SHP77 (cell line): ENCODE measurements at regions not wholly inside any gene's neighbourhood (a gene's known extent, or its start where the extent isn't known, plus 50 kb on each side); places are given as distances from the start of the nearest gene placed in this dataset.
A peak's percentile ranks its signal among the peaks of the same experiment; 100 is the strongest.

Source experiments
- DNase-seq, 2 experiments: peaks; one replicate each; lab custom pipeline; 2025; lab: John Stamatoyannopoulos, UW

DNA sequence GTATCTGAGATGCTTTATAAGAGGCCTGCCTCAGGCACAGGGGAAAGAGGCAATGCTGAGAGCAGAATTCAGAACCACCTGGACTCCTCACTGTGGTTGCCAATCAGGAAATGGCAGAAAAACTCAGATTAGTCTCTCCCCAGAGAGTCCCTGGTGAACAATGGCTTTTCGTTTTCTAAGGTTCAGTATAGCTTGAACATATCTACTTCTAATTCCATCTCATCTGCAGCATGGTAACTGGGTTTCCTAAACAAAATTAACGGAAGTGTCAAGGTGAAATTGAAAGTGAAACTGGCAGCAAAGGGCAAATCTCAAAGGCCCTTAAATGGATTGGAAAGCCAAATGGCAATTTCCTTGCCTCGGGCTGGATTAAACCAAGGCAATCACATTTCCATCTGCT is 480.2 kb upstream of the ACVR2A start:
- DNase-seq: no peak

DNA sequence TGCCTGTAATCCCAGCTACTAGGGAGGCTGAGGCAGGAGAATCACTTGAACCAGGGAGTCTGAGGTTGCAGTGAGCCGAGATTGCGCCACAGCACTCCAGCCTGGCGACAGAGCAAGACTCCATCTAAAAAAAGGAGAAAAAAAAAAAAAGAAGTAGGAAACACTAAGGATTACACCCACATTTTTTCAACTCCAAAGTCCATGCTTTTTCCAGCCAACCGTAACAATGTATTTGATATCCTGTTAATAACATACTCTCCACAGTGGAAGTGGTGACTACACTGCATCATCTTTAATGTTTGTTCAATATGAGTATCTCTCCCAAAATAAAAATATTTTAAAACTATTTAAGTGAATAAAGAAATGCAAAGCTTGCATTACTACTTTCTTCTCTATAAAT is 481.6 kb upstream of the ACVR2A start:
- DNase-seq: no peak

DNA sequence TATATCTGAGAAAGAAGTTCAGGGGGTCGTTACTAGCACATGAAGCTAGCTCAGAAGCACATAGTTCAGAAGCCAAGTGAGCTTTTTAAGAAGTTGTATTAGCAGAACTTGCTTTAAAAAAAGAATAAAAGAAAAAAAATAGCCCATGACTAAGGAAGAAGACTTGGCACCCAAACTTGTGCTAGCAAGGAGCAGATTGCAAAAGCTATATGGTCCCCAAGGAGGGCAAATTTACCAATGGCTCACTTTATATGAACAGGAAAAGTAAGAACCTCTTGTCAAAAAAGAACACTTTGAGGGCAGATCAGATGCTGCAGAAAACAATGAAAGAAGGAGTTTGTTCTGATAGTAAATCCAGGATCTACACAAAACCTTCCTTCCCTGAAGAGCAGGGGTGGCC is 486.5 kb upstream of the ACVR2A start:
- DNase-seq: no peak

DNA sequence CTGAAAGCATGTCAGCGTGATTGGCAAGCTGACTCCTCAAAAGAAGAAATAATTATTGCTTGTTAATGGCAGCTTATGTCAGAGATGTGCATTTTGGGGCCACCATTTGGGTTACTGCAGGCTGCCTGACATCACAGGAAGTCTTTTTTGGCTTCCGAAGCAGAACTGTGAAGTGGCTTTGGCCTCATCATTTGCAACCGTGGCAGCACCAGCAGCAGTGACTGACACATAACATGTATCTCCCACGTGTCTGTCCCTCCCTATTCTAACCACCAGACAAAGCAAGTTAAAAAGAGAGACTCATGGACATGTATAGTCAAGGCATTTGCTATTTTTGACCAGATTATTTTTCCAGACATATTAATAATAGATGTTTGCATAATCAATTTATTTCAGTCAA is 488.7 kb upstream of the ACVR2A start:
- no peak for DNase-seq

DNA sequence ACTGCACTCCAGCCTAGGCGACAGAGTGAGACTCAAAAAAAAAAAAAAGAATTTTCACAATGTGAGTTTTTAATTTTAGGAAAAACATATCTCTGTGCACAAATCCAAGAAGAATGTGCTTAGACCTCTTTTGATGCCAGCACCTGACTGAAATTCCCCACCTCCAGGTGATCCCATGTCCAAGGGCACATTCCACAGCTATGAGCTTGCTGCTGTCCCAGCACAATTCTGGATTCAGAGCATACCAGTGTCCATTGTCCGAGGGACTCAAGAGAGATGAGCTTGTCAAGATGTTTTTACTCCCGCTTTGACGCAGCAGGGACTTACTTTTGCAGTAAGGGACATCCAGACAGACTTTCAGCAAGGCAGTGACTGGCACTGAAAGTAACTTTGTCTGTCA is 489.1 kb upstream of the ACVR2A start:
- DNase-seq: no peak

DNA sequence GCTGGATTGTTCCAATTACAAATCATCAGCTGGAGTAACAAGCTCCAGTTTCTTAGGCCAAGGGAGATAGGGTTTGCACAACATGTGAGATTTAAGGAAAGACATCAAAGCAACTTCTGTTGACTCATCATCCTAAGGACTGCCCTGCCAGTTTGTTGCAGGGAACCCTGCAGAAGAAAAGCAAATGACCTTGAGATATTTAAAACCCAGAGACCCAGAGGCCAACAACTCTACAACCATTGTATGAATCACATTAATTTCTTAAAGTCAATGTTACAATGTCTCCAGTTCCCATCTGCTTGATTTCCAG is 491.8 kb upstream of the ACVR2A start:
- no peak for DNase-seq

DNA sequence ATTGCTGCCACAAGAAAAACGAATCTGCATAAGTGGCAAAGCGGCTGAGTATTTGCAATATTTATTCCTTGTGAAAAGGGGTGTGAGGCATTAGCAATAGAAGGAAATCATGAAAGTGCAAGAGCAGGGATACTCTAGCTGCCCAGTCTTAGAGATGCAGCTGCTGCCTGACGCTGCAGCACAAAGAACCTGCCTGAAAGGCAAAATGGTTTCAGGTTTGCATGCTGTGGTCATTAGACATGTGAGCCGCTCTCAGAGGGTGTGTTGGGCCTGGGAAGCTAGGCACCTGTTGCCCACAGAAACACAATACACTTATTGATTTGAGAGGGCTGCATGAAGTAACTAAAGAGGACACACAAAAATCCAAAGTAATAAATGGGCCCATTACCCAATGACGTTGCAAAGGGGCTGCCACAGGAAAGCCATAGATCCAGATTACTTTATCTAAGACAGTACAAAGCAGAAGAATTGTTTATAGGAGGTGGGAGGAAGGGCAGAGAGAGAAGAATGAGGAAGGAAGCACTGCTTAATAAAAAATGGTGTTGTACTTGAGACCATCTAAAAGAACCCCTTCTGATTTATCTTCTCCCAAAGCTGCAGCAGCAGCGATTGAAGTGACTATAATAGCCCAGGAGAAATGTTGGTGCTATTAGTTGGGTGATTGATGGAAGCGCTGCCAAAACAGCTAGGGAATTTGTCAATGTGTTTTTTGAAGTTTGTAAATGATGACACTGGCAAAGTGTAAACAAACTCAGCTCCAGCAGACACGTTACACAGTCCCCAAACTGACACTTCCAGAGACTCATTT is 492.4 kb upstream of the ACVR2A start:
- peak; percentile 22 to 26 for DNase-seq

DNA sequence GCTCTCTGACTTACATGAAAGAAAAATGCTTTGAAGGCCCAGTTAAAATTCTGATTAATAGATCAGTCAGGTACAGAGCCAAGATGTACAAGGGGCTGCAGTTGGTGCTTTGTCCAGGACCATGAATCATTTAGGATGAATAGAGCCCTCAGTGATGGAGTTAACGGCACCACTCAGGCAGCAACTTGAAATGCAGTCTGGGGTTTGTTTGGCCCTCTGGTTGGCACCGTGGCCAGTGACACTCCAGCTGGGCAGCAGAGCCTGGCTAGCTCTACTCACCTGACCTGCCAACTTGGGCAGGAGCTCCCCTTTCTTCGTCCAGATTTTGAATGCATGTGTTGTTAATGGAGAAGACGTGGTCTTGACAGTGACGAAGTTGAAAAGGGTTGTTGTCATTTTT is 493.0 kb upstream of the ACVR2A start:
- peak; percentile 16 to 40 for DNase-seq

DNA sequence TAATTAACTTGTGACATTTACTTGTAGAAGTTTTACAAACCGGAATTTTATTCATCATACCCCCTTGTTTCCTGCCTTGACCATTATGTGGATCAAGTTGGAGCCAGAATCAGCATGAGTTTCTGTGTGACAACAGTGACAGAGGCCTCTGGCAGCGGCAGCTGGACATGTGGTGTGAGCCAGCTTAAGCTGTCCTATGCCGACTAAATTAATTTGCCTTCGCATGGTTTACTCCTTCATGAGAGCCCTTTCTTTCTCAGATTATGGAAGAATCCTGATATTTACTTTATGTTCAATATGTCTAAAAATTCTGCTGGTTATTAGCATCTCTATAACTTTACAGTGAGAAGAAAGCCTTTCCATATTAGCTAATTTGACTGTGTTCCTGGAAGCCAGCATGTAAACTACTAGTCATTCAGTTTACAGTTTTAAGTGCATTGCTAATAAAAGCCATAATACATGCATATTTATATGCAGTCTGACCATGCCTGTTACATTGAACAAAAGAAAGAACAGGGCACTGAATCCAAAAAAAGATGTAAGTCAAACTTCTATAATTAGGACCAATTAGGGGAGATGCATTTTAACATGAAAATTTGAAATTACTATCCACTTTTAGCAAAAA is 495.8 kb upstream of the ACVR2A start:
- DNase-seq: peak; percentile 8 to 25

DNA sequence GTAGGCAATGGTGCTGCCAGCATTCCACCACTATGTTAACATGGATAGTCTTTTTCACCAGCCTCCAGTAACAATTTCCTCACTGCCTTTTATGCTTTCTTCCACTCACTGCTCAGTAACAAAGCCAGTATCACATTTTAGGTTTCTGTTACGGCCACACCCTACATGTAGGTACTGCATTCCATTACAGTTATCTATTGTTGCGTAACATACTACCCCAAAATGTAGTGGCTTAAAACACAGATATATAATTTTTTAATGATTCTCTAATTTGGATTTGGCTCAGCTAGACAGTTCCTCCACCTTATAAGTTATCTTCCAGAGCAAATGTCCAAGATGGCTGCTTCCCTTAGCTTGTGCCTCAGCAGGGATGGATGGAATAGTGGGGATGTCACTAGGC is 498.7 kb upstream of the ACVR2A start:
- DNase-seq: no peak

DNA sequence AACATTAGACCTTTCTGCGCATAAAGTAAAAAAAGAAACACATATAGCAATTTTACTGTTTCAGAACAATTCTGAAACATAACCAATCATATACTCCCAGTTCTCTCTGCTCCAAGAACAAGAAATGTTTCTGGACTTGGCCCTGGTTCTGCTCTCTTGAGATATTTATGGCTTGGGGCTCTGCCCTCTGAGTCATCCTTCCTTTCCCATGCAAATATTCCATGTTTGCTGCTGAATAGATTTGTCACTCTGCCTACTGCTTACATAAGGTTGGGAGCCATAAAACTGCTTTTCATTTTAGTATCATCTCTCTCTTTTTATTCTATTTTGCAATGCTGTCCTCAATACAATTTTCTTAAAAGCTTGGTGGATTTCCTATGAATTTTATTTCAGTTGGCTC is 499.6 kb upstream of the ACVR2A start:
- DNase-seq: no peak

DNA sequence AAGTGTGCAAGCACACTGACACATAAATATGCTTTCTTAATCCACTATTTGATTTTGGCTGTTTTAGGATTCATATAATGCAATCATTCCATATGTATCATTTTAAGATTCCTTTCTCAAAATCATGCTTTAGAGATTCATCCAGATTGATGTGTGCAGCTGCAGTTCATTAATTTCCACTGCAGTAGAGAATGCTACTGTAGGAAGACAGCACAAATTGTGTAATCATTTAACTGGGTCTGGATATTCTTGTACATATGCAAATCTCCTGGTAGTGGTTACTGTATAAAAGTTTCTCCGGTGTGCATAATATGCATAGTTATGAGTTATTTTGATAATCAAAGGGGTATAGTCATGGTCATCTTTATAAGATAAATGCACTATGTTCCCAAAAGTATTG is 502.5 kb upstream of the ACVR2A start:
- no peak for DNase-seq

DNA sequence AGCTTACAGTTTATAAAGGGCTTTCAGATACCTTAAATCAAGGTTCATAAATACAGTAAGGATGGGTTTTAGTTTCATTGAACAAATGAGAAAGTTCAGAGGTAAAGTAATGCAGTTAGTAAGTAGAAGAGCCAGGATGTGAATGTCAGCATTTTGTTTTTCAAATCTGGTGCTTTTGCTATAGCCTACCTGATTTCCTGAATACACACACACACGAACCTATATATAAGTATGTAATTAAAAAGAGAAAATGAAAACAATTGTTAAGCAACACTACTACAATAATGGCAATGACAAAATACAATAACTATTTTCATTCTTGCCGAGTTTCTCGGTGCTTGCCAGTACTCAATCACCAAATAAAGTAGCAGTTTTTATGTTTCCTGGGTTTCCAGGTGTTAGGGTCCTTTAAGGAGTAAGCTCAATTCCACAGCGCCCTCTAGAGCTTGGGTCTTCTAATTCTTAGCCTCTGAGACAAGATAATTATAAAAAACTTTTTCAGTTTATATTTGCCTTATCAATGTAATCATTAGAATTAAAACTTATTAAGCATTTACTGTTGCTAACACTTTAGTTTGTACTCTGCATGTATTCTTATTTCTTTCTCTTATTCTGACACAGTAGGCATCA is 512.9 kb upstream of the ACVR2A start:
- peak in 1 of 2 experiments; percentile 1 for DNase-seq

DNA sequence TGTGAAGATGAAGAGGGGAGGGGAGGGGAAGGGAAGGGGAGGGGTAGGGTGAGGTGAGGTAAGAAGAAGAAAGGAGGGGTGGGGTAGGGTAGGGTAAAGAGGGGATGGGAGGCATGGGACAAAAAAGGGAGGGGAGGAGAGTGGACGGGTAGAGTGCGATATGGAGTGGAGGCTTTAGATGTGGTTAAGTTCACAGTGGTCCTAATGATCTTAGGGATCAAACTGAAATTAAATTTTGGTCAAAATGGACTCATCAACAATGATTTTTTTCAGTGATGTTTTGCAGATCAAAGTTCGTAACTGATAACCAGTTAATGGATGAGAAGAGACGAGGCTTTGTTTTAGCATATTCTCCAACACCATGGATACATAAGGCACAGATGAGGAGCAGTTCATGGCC is 513.9 kb upstream of the ACVR2A start:
- DNase-seq: no peak

DNA sequence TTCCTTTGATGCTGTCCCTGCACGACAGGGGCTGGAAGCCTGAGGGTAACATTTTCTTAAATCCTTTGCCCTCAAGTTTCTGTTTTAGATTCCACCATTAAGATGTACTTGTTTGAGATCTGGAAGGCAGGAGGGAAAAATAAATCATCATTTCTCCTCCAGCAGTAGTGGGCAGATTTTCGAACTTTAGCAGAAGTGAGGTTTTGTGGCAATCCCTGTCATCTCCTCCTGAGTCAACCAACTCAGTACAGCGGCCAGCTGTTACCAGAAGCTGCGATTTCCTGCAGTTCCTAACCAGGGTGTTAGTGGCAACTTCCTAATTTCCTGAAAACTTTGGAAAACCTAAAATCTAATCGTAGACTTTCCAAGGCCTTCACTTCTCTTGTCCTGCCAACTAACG is 517.2 kb upstream of the ACVR2A start:
- no peak for DNase-seq

DNA sequence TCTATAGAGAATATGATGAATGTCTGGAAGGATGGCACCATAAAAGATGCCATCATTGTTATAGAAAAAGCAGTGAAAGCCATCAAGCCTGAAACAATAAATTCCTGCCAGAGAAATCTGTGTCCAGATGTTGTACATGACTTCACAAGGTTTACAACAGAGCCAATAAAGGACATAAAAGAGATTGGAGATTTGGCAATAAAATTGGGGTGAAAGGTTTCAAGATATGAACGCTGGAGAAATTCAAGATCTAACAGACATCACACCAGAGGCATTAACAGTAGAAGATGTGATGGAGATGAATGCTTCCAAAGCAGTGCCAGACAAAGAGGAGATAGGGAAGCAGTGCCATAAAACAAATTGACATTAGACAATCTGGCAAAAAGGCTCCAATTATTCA is 518.8 kb upstream of the ACVR2A start:
- no peak for DNase-seq

DNA sequence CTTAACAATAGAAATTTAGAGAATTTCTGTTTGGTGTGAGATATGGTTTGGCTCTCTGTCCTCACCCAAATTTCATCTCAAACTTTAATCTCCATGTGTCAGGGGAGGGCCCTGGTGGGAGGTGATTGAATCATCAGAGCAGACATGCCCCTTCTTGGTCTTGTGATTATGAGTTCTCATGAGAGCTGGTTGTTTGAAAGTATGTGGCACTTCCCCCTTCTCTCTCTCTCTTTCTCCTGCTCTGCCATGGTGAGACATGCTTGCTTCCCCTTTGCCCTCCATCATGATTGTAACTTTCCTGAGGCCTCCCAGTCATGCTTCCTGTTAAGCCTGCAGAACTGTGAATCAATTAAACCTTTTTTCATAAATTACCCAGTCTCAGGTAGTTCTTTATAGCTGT is 524.7 kb upstream of the ACVR2A start:
- no peak for DNase-seq

DNA sequence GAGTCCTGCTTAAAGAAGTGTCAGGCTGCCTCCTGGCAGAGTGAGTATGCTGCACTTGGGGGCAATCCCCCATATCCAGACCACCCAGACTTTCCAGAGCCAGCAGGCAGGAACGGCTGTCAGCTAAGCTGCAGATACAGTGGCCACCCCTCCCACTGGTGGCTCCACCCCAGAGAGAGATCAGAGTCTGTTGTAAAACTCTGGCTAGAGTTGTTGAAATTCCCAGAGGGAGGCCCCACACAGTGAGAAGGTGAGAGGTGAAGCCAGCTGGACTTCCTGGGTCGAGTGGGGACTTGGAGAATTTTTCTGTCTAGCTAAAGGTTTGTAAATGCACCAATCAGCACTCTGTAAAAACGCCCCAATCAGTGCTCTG is 533.8 kb upstream of the ACVR2A start:
- no peak for DNase-seq

DNA sequence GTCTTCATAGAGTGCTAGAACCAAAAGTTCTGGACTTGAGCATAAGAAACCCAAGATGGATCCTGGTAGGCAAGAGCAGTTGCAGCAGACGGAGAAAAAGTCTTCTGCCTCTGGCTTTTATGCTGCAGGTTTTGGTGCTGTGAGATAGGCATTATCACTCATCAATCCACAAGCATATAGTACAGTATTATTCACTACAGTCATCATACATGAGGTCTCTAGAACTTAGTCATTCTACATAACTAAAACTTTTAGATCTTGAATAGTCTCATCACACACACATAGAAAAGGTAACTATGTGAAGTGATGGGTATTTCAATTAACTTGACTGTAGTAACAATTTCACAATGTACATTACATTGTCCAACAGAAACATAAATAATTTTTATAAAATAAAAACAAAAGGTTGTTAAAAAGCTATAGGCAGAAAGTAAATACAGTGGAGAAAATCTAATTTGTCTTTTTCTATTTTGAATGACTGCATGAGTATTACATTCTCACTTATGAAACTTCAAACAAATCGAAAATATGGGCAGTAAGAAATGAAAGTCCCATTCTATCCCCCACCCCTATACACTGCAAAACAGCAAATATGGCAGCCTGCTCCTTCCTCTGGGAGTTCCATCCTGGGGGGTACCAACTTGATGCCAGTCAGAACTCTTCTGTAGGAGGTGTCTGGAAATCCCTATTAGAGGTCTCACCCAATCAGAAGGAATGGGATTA is 534.3 kb upstream of the ACVR2A start:
- no peak for DNase-seq

DNA sequence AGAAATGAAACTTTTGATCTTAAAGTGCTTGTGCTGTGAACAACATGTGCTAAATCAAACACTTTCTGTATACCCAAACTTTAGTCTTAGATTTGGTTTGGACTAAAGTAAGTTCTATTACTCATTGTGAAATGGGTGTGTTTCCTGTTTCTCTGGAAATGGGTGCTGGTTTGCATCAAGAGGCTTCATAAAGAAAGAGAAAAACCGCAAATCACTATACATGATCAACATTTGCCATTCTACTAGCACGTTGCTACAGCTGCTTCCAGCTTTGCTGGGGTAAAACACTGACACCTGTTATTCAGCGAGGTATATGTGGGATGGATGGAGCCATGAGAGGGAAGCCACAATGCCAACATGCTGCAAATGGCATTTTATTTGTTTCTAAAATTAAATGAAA is 547.0 kb upstream of the ACVR2A start:
- DNase-seq: no peak

DNA sequence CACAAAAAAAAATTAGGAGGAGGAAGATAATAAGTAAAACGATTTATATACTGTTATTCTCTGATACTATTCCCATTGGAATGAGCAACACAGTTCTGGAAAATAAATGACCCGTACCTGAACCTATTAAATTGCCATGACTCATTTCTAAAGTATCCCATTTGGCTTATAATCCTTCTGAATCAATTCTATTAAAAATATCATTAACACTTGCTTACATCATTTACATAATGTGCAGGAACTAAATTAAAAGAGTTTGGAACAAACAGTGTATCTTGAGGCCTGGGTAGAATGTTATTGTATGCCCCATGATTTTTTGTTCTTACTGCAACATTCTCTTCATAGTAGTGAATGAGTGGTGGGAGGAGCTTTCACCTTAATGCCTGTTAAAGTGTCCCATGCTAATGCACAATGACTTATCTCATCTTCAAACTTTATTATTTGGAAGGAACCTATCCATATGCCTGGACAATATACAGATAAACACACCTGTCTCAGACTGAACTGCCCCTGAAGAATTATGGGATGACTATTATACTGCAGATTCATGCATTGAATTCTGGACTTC is 549.9 kb upstream of the ACVR2A start:
- DNase-seq: no peak

DNA sequence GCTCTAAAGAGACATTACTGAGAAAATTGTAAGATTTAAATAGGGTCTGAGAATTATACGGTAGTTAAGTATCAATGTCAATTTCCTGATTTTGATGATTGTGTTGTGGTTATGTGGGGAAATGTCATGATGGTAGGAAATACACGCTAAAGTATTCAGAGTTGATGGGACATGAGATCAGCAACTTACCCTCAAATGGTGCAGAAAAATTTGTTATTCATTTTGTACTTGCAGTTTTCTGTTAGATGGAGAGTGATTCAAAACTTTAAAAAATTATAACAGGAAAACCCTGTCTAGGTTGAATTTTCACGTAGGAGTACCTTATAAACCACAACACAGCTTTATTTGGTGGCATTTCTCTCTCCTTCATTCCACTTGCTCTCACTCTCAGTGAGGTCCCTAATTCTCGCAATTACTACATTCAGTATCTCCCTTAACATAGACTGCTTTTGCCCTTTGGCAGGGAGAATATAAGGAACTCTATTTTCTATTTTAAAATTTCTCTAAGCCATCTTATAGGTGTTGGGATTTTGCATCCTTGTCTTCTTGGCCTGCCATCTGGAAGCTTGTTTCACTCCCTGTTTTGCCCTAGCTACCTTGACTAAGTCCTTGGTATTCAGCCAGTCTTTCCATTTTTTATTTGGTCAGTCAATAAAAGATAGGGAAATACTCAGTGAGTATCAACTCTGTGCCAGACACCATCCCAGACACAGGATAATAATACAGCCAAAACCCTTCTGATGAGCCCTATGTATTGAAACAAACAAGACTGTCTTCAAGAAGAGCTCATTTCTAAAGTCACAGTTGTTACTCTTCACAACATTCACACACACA is 550.6 kb upstream of the ACVR2A start:
- DNase-seq: no peak
